IgD-negative memory B cell (primary cell): ENCODE measurements at regions not wholly inside any gene's neighbourhood (a gene's known extent, or its start where the extent isn't known, plus 50 kb on each side); places are given as distances from the start of the nearest gene placed in this dataset.
"Not testable (repeated sequence)": the region's sequence is repeated elsewhere in the genome, so short reads cannot be mapped to it uniquely, and the experiment has no call there.

Source experiments
- H3K27ac Mint-ChIP-seq, 3 donors: one replicate each; pipeline ENCODE4 v1.8.0; 2020 to 2022; ENCODE audit warnings: mild to moderate bottlenecking in 3 of 3, mixed read lengths in 3 of 3, moderate library complexity in 1 of 3
- H3K27me3 Mint-ChIP-seq: one replicate; pipeline ENCODE4 v1.8.0; 2021; ENCODE audit warnings: mixed read lengths
- H3K36me3 Mint-ChIP-seq: one replicate; pipeline ENCODE4 v1.8.0; 2020; ENCODE audit warnings: mild to moderate bottlenecking, mixed read lengths
- H3K4me1 Mint-ChIP-seq, 3 donors: one replicate each; pipeline ENCODE4 v1.8.0; 2020 to 2022; ENCODE audit warnings: mixed read lengths in 3 of 3, mild to moderate bottlenecking in 1 of 3
- H3K4me3 Mint-ChIP-seq, 4 donors: one replicate each; pipeline ENCODE4 v1.8.0; 2020 to 2022; ENCODE audit warnings: mild to moderate bottlenecking in 4 of 4, mixed read lengths in 4 of 4, moderate library complexity in 3 of 4
- H3K9me3 Mint-ChIP-seq, 3 donors: one replicate each; pipeline ENCODE4 v1.8.0; 2020 to 2021; ENCODE audit warnings: mixed read lengths in 3 of 3, mild to moderate bottlenecking in 1 of 3

DNA sequence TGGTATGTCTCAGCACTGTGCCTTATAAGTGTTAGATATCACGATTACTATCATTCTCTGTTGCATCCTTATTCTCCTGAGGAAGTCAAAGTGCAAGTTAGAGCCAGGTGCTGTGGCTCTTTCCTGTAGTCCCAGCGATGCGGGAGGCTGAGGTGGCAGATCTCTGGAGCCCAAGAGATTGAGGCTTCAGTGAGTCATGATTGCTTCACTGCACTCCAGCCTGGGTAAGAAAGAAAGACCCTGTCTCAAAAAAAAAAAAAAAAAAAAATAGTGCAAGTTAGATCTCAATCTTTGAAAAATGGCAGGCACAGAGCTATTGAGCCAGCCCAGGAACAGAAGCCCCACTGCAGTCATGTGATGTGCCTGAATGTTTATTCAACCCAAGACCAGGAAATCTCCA is 147.8 kb upstream of the POGK start:
- Mint-ChIP-seq H3K4me3 (no peak overlapping the region), H3K27me3 (peaks cover 4% of the 10 kb centered on the region), H3K9me3 (peaks cover 0 to 3% (median under 1%) of the 10 kb centered on the region in 3 donors), H3K36me3 (no peaks in the 10 kb centered on the region), H3K27ac (no peak overlapping the region), H3K4me1 (peaks cover 0 to 1% (median 0%) of the 10 kb centered on the region in 3 donors)

DNA sequence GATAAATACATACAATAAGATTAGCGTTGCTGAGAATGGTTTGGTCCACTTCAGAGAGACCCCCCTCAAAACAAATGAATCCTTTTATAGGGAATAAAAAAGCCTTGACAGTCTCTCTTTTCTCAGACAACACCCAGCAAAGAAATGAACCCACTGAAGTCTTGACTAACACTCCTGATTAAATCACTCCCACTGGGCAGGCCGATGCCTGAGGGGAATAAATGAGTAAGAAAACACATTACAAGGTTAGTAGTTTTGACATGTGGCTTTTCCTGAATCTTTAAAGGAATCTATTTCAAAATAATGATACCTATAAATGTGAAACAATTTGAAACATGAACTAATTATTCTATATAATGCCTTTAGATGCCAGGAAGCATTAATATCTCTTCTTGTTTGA is 146.9 kb upstream of the POGK start:
- H3K27me3 Mint-ChIP-seq: peaks cover 4% of the 10 kb centered on the region

DNA sequence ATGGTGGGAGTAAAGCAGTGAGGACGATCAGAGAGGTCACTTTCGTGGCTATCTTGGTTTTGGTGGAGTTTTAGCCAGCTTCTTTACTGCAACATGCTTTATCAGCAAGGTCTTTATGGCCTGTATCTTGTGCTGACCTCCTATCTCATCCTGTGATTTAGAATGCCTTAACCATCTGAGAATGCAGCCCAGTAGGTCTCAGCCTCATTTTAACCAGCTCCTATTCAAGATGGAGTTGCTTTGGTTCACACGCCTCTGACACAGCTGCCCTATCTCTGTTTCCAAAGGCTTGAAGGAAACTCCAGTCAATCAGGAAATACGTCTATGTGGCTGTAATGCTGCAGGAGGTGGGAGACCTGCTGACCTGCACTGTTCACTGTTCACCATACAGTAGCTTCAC is 146.1 kb upstream of the POGK start:
- Mint-ChIP-seq H3K27ac (no peak overlapping the region), H3K27me3 (peaks cover 4% of the 10 kb centered on the region), H3K4me1 (peaks cover 0 to 1% (median 0%) of the 10 kb centered on the region in 3 donors), H3K9me3 (no peaks in the 10 kb centered on the region), H3K36me3 (no peaks in the 10 kb centered on the region), H3K4me3 (no peak overlapping the region)

More for the DNA sequence above, 146.9 kb upstream of the POGK start:
- Mint-ChIP-seq H3K9me3 (no peaks in the 10 kb centered on the region), H3K36me3 (no peaks in the 10 kb centered on the region), H3K27ac (no peak overlapping the region), H3K4me1 (peaks cover 0 to 1% (median 0%) of the 10 kb centered on the region in 3 donors), H3K4me3 (no peak overlapping the region)

DNA sequence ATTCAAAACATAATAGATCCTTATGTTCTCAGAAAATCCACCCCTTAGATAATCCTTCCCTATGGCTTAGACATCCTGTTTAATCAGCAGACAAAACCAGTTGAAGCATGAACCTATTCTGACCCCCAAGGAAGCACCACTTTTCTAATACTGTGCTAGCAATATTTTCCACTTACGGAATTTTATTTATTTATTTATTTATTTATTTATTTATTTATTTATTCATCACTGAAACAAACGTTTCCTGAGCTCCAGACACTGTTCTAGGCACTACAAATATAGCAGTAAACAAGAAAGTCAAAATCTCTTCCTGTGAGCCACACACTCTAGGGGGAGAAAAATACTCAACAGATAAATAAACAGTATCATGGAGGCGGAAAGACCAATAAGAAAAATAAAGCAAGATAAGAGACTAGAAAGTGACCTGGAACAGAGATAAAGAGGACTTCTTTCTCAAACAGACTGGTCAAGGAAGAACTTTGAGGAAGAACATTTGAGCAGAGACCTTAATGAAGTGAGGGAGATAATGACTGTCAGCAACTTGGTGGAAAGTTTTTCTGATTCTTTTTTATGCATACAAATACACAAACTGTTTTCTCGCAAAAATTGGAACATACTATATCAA is 145.5 kb upstream of the POGK start:
- peaks cover 4% of the 10 kb centered on the region for H3K27me3 Mint-ChIP-seq
- H3K4me3 Mint-ChIP-seq: no peak overlapping the region
- peaks cover 0 to under 1% (median 0%) of the 10 kb centered on the region in 3 donors for H3K9me3 Mint-ChIP-seq

DNA sequence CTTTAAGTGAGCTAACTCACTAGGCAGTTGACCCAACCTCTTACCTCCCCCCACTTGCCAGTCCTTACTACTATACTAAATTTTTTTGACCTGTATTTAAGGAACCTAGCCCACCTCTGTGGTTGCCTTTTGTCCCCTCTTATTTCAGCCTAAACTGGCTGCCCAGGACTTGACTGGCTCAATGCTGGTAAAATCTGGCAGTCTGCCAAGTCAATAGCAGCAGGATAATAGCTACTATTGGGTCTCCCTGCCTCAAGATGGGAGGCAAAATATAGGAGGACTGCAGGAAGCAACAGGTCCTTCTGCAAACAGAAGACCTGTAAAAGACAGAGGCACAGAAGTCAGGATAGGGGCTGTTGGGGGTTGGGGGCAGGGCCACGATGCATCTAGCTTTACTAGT is 144.2 kb upstream of the POGK start:
- Mint-ChIP-seq H3K4me1 (peaks cover 0 to 1% (median 0%) of the 10 kb centered on the region in 3 donors), H3K27ac (no peak overlapping the region), H3K4me3 (no peak overlapping the region), H3K36me3 (no peaks in the 10 kb centered on the region), H3K27me3 (peaks cover 4% of the 10 kb centered on the region), H3K9me3 (peaks cover 0 to 2% (median 0%) of the 10 kb centered on the region in 3 donors)

More for the DNA sequence above, 145.5 kb upstream of the POGK start:
- Mint-ChIP-seq H3K36me3 (no peaks in the 10 kb centered on the region), H3K27ac (no peak overlapping the region), H3K4me1 (peaks cover 0 to 1% (median 0%) of the 10 kb centered on the region in 3 donors)

DNA sequence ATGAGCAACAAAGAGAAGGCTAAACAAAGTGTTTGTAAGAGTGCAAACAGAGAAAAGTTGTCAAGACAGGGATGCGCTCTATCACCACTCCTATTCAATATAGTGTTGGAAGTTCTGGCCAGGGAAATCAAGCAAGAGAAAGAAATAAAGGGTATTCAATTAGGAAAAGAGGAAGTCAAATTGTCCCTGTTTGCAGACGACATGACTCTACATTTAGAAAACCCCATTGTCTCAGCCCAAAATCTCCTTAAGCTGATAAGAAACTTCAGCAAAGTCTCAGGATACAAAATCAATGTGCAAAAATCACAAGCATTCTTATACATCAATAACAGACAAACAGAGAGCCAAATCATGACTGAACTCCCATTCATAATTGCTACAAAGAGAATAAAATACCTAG is 143.4 kb upstream of the POGK start:
- H3K27ac Mint-ChIP-seq, H3K36me3 Mint-ChIP-seq, H3K9me3 Mint-ChIP-seq, H3K27me3 Mint-ChIP-seq, H3K4me3 Mint-ChIP-seq, H3K4me1 Mint-ChIP-seq: not testable (repeated sequence)

DNA sequence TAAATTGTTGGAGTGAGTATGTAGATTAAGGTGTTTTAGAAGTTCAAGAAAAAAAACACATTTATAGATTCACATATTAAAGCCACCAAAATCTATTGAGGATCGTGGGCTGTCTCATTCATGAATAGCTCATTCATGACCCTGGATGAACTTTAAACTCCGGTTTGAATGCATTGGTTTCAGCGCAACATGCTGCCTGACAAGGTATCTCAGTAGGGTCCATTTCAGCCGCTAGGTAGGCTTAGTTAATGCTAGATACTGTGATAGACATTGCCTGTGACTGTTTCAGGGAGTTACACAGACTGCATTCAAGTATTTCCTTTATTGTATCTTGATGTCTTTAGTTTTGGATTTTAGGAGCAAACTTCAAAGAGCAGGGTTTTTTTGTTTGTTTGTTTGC is 140.5 kb upstream of the POGK start:
- peaks cover 0 to 3% (median 0%) of the 10 kb centered on the region in 3 donors for H3K4me1 Mint-ChIP-seq
- H3K27me3 Mint-ChIP-seq: peaks cover 9% of the 10 kb centered on the region
- H3K9me3 Mint-ChIP-seq: peaks cover 0 to 2% (median 0%) of the 10 kb centered on the region in 3 donors
- no peak overlapping the region for H3K27ac Mint-ChIP-seq
- H3K36me3 Mint-ChIP-seq: no peaks in the 10 kb centered on the region
- no peak overlapping the region for H3K4me3 Mint-ChIP-seq

DNA sequence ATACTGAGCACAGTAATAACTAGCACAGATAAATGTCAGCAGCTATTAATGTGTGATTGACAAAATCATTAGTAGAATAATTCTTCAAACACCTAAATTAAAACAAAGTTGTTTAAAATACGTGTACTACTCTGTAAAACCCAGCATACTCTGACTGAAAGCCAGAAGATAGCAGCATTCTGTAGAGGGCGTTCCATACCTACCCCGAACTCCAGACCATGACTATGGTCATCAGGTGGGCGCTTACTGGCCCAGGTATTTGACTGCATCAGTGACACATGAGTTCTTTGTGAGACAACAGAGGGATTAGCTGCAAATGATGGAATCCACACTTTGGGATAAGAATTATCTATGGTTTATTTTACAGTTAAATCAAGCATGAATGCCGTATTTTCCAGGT is 139.7 kb upstream of the POGK start:
- Mint-ChIP-seq H3K27me3 (peaks cover 11% of the 10 kb centered on the region), H3K27ac (no peak overlapping the region), H3K4me1 (peaks cover 0 to 6% (median 0%) of the 10 kb centered on the region in 3 donors), H3K9me3 (peaks cover 0 to 2% (median 0%) of the 10 kb centered on the region in 3 donors), H3K4me3 (no peak overlapping the region), H3K36me3 (no peaks in the 10 kb centered on the region)

DNA sequence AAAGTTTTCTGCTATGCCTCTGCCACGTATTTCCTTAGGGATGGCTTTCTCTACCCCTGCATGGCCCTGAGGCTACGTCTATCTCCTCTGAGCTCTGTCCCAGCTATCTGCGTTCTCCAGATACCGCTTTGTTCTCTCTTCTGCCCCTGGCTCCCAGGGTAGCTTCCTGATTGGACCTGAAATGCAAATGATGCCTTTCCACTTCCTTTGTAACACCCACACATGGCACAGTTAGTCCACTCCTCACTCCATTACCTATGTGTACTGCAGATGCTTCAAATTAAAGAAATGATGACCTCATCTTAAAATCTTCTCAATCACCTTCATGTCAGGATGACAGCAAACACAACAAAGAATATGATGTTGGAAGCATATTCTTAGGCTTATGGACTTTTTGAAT is 138.6 kb upstream of the POGK start:
- no peak overlapping the region for H3K27ac Mint-ChIP-seq
- H3K4me3 Mint-ChIP-seq: no peak overlapping the region
- peaks cover 0 to 7% (median 0%) of the 10 kb centered on the region in 3 donors for H3K4me1 Mint-ChIP-seq
- H3K9me3 Mint-ChIP-seq: peaks cover 0 to 2% (median 0%) of the 10 kb centered on the region in 3 donors
- no peaks in the 10 kb centered on the region for H3K36me3 Mint-ChIP-seq
- peaks cover 9% of the 10 kb centered on the region for H3K27me3 Mint-ChIP-seq

DNA sequence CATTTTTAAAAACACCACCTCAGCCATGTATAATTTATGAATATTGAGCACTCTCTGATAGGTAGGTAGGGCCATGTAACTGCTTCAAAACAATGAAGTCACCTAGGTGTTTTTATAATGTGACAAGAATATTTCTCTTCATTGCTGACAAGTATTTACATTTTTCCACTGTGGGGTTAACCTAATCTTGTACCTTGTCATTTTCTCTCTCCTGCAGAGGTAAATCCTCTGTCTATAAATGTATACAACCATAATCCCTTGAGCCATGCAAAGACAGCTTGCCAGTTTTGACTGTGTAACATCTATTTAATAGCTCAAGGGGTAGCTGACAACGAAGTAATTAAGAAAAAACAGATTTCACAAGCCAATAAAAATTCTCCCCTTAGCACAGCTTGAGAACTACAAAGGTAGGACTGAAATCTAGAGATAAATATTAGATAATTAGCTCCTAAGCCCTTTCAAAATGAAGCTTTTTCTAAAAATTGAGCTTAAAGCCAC is 137.6 kb upstream of the POGK start:
- H3K9me3 Mint-ChIP-seq: peaks cover 0 to 2% (median 0%) of the 10 kb centered on the region in 3 donors
- H3K4me1 Mint-ChIP-seq: peaks cover 0 to 7% (median 0%) of the 10 kb centered on the region in 3 donors
- H3K36me3 Mint-ChIP-seq: no peaks in the 10 kb centered on the region
- H3K4me3 Mint-ChIP-seq: no peak overlapping the region
- peaks cover 9% of the 10 kb centered on the region for H3K27me3 Mint-ChIP-seq
- H3K27ac Mint-ChIP-seq: no peak overlapping the region

DNA sequence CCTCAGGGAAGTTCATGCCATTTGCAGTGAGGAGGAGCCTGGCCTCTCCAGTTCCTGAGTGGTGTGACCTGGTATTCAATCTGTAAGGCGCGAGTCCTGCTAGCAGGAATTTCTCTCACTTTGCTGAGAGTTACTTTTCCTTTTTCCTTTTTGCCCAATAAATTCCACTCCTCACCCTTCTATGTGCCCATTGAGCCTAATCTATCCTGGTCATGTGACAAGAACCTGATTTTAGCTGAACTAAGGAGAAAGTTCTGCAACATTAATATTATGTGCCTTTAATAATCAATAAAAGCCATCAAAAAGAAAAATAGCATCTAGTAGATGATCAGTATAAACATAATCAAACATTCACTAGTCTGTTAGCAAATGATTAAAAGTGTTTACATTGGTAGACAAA is 136.1 kb upstream of the POGK start:
- Mint-ChIP-seq H3K4me1 (peaks cover 0 to 7% (median 0%) of the 10 kb centered on the region in 3 donors), H3K36me3 (no peaks in the 10 kb centered on the region), H3K4me3 (no peak overlapping the region), H3K9me3 (peaks cover 0 to 7% (median 1%) of the 10 kb centered on the region in 3 donors), H3K27me3 (peaks cover 11% of the 10 kb centered on the region), H3K27ac (no peak overlapping the region)

DNA sequence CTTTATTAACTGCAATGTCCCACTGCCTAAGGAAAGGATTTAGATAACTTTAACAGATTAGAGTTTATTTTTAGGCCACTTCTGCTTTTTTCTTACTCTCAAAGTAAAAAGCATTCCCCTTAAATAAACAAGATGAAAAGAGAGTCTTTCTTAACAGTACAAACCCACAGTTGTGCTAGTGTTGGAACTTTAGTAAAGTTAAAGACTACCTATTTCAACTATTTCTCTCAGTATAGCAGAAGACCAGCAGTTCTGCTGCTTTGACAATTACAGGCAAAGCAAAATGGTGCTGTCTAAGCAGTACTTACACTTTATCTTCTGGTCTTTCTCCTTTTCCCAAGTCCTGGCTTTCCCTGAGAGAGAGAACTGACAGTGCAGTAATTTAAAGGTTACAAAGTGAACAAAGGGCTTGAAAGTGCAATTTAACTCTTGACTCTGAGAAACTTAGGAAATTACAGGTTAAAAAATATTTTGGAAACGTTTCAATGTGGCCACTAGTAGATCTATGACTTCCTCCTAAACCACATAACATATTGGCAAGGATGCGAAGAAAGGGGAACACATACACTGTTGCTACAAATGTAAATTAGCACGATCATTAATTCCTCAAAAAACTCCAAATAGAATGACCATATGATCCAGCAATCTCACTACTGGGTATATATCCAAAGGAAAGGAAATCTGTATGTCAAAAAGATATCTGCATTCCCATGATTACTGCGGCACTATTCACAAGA is 135.4 kb upstream of the POGK start:
- peaks cover under 1% of the 10 kb centered on the region for H3K36me3 Mint-ChIP-seq
- peaks cover 0 to 8% (median 1%) of the 10 kb centered on the region in 3 donors for H3K9me3 Mint-ChIP-seq
- H3K4me3 Mint-ChIP-seq: no peak overlapping the region
- H3K27ac Mint-ChIP-seq: no peak overlapping the region
- H3K4me1 Mint-ChIP-seq: peaks cover 0 to 7% (median 0%) of the 10 kb centered on the region in 3 donors
- H3K27me3 Mint-ChIP-seq: peaks cover 12% of the 10 kb centered on the region

DNA sequence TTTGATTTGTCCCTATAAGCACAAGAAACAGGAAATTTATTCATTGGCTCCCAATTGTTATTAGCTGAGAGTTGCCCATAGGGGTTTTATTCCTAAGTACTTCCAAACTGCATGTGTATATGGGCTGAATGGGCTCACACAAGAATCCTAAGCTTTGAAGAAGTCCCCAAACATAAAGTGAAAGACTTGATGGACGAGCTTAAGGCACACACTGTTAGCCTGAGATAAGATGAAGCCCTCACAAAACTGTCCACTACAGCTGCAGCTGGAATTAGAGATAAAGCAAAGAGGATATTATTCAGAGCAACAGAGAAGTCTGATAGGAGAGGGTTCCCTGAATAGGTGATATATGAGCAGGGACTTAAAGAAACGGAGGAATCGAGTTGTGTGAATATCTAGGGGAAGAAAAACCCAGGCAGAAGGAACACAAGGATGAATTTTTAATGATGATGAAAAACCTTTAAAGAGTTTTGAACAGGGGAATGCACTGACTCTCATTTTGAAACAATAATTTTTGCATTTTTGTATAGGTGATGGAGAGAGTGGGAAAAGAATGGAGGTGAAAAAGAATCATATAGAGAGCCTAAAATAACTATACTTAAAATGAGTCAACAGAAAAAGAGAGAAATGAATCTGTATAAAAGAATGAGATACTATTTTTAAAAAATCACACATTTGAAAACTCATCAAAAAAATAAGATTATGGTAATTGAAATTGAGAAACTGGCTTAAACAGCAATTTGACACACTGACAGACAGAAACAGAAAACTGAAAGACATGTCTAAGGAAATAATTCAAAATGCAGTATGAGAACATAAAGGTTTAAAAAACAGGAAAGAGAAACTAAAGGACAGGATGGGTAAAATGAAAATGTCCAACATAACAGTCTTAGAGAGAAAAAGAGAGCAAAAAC is 133.6 kb upstream of the POGK start:
- Mint-ChIP-seq H3K4me1 (peaks cover 0 to 7% (median 0%) of the 10 kb centered on the region in 3 donors), H3K4me3 (no peak overlapping the region), H3K9me3 (peaks cover 0 to 7% (median 1%) of the 10 kb centered on the region in 3 donors), H3K27ac (no peak overlapping the region), H3K27me3 (peaks cover 12% of the 10 kb centered on the region), H3K36me3 (peaks cover 2% of the 10 kb centered on the region)

DNA sequence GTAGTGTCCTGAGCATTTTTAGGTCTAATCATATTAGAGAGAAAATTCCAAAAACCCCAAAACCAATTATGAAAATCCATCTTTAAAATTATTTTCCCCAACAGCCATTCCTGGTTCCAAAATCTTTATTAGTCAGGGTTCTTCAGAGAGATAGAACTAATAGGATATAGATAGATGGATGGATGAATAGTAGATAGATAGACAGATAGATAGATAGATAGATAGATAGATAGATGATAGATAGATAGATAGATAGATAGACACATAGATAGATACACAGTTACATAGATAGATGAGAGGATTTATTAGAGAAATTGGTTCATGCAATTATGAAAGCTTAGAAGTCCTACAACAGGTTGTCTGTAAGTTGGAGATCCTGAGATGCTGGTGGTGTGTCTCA is 122.7 kb upstream of the POGK start:
- Mint-ChIP-seq H3K9me3 (peaks cover 0 to 8% (median 6%) of the 10 kb centered on the region in 3 donors), H3K27me3 (no peaks in the 10 kb centered on the region), H3K4me1 (no peaks in the 10 kb centered on the region), H3K4me3 (no peak overlapping the region), H3K36me3 (no peaks in the 10 kb centered on the region), H3K27ac (no peak overlapping the region)

DNA sequence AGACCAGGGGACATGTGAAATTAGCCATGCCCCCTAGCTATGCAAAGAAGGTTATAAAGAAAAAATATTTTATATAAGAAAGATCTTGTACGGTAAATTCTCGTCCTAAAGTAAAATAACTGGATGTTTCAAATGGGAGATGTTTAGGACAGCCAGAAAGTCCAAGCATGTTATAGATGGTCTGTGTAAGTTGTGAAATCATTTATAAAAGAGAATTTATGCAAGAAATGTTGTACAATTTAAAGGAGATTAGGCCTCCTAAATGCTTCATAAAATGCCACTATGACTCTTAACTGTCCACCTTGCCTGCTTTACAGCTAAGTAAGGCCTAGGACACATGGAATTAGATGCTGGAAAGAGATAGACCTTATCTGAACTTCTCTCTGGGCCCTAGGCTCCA is 118.1 kb upstream of the POGK start:
- Mint-ChIP-seq H3K27me3 (no peaks in the 10 kb centered on the region), H3K27ac (no peak overlapping the region), H3K4me1 (no peaks in the 10 kb centered on the region), H3K9me3 (peaks cover 0 to 8% (median 1%) of the 10 kb centered on the region in 3 donors), H3K4me3 (no peak overlapping the region), H3K36me3 (no peaks in the 10 kb centered on the region)
